ENCODE measurements at regions not wholly inside any gene's neighbourhood (a gene's known extent, or its start where the extent isn't known, plus 50 kb on each side); places are given as distances from the start of the nearest gene placed in this dataset.

GRCh38 chr9:99637641-99638040 is 184.0 kb upstream of the NR4A3 start:
- Histone ChIP-seq H3K9me3 (ENCODE audit: control insufficient read depth, insufficient read depth, low read length) (no peaks in the 10 kb centered on the region), H3K27me3 (ENCODE audit: control insufficient read depth, insufficient read depth, low read length) (no peaks in the 10 kb centered on the region), H3K27ac (ENCODE audit: low read depth, low read length) (no peak overlapping the region), H3K4me3 (ENCODE audit: low read depth, low read length) (no peak overlapping the region)
- ChIA-PET CTCF (no interaction called here), POLR2A (no interaction called here)
- TF ChIP-seq, protein P1, sequence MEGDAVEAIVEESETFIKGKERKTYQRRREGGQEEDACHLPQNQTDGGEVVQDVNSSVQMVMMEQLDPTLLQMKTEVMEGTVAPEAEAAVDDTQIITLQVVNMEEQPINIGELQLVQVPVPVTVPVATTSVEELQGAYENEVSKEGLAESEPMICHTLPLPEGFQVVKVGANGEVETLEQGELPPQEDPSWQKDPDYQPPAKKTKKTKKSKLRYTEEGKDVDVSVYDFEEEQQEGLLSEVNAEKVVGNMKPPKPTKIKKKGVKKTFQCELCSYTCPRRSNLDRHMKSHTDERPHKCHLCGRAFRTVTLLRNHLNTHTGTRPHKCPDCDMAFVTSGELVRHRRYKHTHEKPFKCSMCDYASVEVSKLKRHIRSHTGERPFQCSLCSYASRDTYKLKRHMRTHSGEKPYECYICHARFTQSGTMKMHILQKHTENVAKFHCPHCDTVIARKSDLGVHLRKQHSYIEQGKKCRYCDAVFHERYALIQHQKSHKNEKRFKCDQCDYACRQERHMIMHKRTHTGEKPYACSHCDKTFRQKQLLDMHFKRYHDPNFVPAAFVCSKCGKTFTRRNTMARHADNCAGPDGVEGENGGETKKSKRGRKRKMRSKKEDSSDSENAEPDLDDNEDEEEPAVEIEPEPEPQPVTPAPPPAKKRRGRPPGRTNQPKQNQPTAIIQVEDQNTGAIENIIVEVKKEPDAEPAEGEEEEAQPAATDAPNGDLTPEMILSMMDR (IDR thresholded peaks at IDR 0.05; ENCODE audit: low read depth, low read length): no peak
- no peak for DNase-seq (ENCODE audit: low read depth, low spot score)

GRCh38 chr9:99638971-99639370 is 182.7 kb upstream of the NR4A3 start:
- H3K9me3 ChIP-seq (ENCODE audit: control insufficient read depth, insufficient read depth, low read length): no peaks in the 10 kb centered on the region
- TF ChIP-seq, protein P1 (IDR thresholded peaks at IDR 0.05; ENCODE audit: low read depth, low read length): no peak
- H3K27ac ChIP-seq (ENCODE audit: low read depth, low read length): no peak overlapping the region
- no peak overlapping the region for H3K4me3 ChIP-seq (ENCODE audit: low read depth, low read length)
- no peak for DNase-seq (ENCODE audit: low read depth, low spot score)
- POLR2A ChIA-PET: no interaction called here
- H3K27me3 ChIP-seq (ENCODE audit: control insufficient read depth, insufficient read depth, low read length): no peaks in the 10 kb centered on the region
- CTCF ChIA-PET: no interaction called here

DNA sequence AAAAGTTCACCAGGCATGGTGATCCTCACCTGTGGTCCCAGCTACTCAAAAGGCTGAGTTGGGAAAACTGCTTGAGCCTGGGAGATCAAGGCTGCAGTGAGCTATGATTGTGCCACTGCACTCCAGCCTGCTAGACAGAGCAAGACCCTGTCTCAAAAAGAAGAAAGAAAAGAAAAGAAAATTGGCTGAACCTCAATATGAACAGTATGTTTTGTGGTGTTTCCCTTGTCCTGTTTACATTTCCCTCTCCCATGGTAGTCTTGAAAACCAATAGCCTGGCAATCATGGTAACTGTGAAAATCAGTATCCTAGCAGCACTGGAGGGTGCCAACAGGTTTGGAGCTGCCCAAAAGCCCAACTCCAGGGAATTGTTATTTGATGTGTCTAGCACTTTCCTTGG is 174.1 kb upstream of the NR4A3 start:
- TF ChIP-seq, protein P1 (IDR thresholded peaks at IDR 0.05; ENCODE audit: low read depth, low read length): no peak
- ChIA-PET CTCF (interaction anchor here (1.1 kb wide), 1 partner anchor 17 kb away, joined by 3 read pairs; no protein-coding TSS in a partner anchor), POLR2A (no interaction called here)
- H3K27me3 ChIP-seq (ENCODE audit: control insufficient read depth, insufficient read depth, low read length): no peaks in the 10 kb centered on the region
- no peak overlapping the region for H3K27ac ChIP-seq (ENCODE audit: low read depth, low read length)
- no peak overlapping the region for H3K4me3 ChIP-seq (ENCODE audit: low read depth, low read length)
- H3K9me3 ChIP-seq (ENCODE audit: control insufficient read depth, insufficient read depth, low read length): no peaks in the 10 kb centered on the region
- DNase-seq (ENCODE audit: low read depth, low spot score): no peak

DNA sequence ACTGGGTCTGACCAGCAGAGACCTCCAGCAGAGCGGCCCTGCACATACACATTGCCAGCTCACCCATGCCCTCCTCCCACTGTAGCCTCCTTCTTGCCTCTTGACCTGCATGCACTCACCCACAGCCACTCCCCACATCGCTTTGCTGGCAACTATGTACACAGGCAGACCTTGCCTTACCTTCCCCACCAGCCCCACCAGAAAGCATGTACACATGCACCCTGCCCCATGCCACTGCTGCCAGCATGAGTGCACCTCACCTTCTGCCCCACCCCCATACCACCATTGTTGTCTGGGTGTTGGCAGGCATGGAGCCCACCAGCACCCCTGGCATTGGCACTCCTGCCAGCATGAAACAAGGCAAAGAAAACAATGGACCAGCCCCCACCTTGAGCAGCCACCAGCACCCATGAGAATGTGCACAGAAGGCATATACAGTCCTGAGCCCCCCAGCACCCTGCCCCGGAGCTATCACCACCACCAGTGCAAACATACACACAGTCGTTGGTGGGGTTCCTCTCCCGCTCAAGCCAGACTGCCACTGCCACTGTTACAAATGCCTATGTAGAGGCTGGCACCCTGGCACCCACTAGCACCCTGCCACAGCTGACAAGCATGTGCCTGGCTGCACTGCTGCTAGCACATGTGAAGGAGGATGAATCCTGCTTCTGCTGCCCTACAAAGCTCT is 171.4 kb upstream of the NR4A3 start:
- Histone ChIP-seq H3K27ac (ENCODE audit: low read depth, low read length) (no peak overlapping the region), H3K9me3 (ENCODE audit: control insufficient read depth, insufficient read depth, low read length) (no peaks in the 10 kb centered on the region), H3K27me3 (ENCODE audit: control insufficient read depth, insufficient read depth, low read length) (no peaks in the 10 kb centered on the region), H3K4me3 (ENCODE audit: low read depth, low read length) (no peak overlapping the region)
- ChIA-PET CTCF (interaction anchor here (1.4 kb wide), 1 partner anchor 384 kb away, joined by 3 read pairs; no protein-coding TSS in a partner anchor), POLR2A (no interaction called here)
- DNase-seq (ENCODE audit: low read depth, low spot score): no peak
- TF ChIP-seq, protein P1 (IDR thresholded peaks at IDR 0.05; ENCODE audit: low read depth, low read length): no peak

GRCh38 chr9:99660191-99660636 is 161.5 kb upstream of the NR4A3 start:
- DNase-seq (ENCODE audit: low read depth, low spot score): no peak
- ChIA-PET CTCF (no interaction called here), POLR2A (no interaction called here)
- H3K27me3 ChIP-seq (ENCODE audit: control insufficient read depth, insufficient read depth, low read length): no peaks in the 10 kb centered on the region
- H3K4me3 ChIP-seq (ENCODE audit: low read depth, low read length): no peak overlapping the region
- H3K9me3 ChIP-seq (ENCODE audit: control insufficient read depth, insufficient read depth, low read length): no peaks in the 10 kb centered on the region
- H3K27ac ChIP-seq (ENCODE audit: low read depth, low read length): no peak overlapping the region
- TF ChIP-seq, protein P1 (IDR thresholded peaks at IDR 0.05; ENCODE audit: low read depth, low read length): no peak

Data from AG04450 (cell line).